Esophagus squamous epithelium (tissue), 5 donors: ENCODE measurements at regions not wholly inside any gene's neighbourhood (a gene's known extent, or its start where the extent isn't known, plus 50 kb on each side); places are given as distances from the start of the nearest gene placed in this dataset.

Source experiments
- DNase-seq: peaks from one replicate; lab custom pipeline; 2025; lab: John Stamatoyannopoulos, UW
- H3K27ac ChIP-seq, 4 donors: fragments of 200-600 bp; sonication (generic); one replicate each; pipeline ENCODE4 v1.5.1; 2016 to 2019; ENCODE audit warnings: mild to moderate bottlenecking in 1 of 4
- H3K27me3 ChIP-seq, 4 donors: fragments of 200-600 bp; sonication (generic); 1 replicate in 3 of 4; 2 replicates in 1 of 4; pipeline versions ENCODE4 v1.5.1 to v1.6.0; 2017 to 2021; ENCODE audit warnings: antibody characterized with exemption in 1 of 4
- H3K36me3 ChIP-seq, 3 donors: fragments of 200-600 bp; sonication (generic); one replicate each; pipeline ENCODE4 v1.5.1; 2016 to 2019
- H3K4me1 ChIP-seq, 3 donors: fragments of 200-600 bp; sonication (generic); one replicate each; pipeline ENCODE4 v1.5.1; 2017 to 2019
- H3K4me3 ChIP-seq, 4 donors: fragments of 200-600 bp; sonication (generic); 1 replicate in 3 of 4; 2 replicates in 1 of 4; pipeline ENCODE4 v1.5.1; 2016 to 2019; ENCODE audit warnings: mild to moderate bottlenecking in 2 of 4, moderate library complexity in 1 of 4
- H3K9me3 ChIP-seq, 3 donors: fragments of 200-600 bp; sonication (generic); one replicate each; pipeline ENCODE4 v1.5.1; 2016 to 2019
- CTCF ChIP-seq, 6 experiments: fragments of 450-650 bp in 4 of 6; fragments of 200-600 bp in 2 of 6; sonication (generic) in 2 of 6; IDR thresholded peaks; one replicate each; pipeline ENCODE4 v1.5.1; 2016 to 2019; ENCODE audit warnings: antibody characterized with exemption in 6 of 6, mild to moderate bottlenecking in 4 of 6, moderate library complexity in 4 of 6
- POLR2A ChIP-seq, 4 donors: fragments of 450-650 bp; IDR thresholded peaks; one replicate each; pipeline ENCODE4 v1.6.1; 2017; ENCODE audit warnings: antibody characterized with exemption in 4 of 4, mild to moderate bottlenecking in 4 of 4, moderate library complexity in 3 of 4
- WGBS, 2 donors: methylation state at CpG; one replicate each; pipeline ENCODE4 v1.1.5; 2018; 5-methylcytosine and 5-hydroxymethylcytosine counted together
- intact Hi-C: fragments of 100-400 bp; cut with DNase I; formaldehyde crosslinking; loops from one replicate; pipeline ENCODE4 v1.15.0; 2022
- donor health status: DM: yes; HTN: yes; CAD: no.

- Histone ChIP-seq H3K4me1 (no peaks in the 10 kb centered on the region), H3K36me3 (no peaks in the 10 kb centered on the region), H3K27me3 (no peaks in the 10 kb centered on the region), H3K9me3 (no peaks in the 10 kb centered on the region), H3K4me3 (no peak overlapping the region), H3K27ac (no peak overlapping the region)
- intact Hi-C loops: no loop called here
- no peak for DNase-seq
- TF ChIP-seq POLR2A (IDR thresholded peaks at IDR 0.05): no peak
- no peak for TF ChIP-seq CTCF (IDR thresholded peaks at IDR 0.05)
Measured at GRCh38 chr7:97671571-97671970, 60.3 kb upstream of the TAC1 start.

GRCh38 chr7:97680622-97681021, 51.3 kb upstream of the TAC1 start:
- intact Hi-C loops: no loop called here
- DNase-seq: no peak
- Histone ChIP-seq H3K4me1 (no peaks in the 10 kb centered on the region), H3K27me3 (no peaks in the 10 kb centered on the region), H3K27ac (no peak overlapping the region), H3K9me3 (no peaks in the 10 kb centered on the region), H3K4me3 (no peak overlapping the region), H3K36me3 (no peaks in the 10 kb centered on the region)
- no peak for TF ChIP-seq CTCF (IDR thresholded peaks at IDR 0.05)
- no peak for TF ChIP-seq POLR2A (IDR thresholded peaks at IDR 0.05)
- 16 to 32% methylated on average over 1 of the region's 1 CpG for WGBS, 2 donors
